ENCODE measurements at regions not wholly inside any gene's neighbourhood (a gene's known extent, or its start where the extent isn't known, plus 50 kb on each side); places are given as distances from the start of the nearest gene placed in this dataset.

DNA sequence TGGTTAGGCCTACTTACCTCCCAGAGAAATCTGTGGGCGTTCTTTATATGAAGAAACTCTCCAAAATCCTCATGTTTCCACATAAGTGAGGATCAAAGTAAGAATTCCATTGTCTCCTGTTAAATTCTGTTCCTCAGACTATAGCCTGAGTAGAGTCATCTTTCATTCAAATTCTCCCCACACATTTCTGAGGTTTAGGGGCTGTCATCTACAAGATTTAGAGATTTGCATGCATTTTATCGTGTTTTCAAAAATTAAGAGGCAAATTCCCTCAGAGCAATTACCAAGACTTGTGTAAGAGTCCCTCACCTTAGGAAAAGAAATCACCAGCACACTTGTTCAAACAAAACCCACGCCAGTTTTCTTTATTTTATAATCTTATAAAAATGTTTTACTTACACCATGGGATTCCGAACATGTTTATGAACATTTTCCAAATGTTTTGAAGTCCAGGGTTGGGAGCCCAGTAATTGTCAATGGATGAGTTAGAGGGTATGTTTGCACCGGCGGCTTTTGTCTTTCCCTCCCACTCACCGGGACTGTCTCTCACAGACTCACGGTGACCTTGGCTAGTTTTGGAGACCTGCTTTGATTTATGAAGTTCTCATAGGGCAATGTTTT, 367.6 kb downstream of the ENC1 start:
- no peaks in the 10 kb centered on the region for H3K36me3 ChIP-seq (ENCODE audit: low read depth, missing control alignments)
- TF ChIP-seq, protein P1, sequence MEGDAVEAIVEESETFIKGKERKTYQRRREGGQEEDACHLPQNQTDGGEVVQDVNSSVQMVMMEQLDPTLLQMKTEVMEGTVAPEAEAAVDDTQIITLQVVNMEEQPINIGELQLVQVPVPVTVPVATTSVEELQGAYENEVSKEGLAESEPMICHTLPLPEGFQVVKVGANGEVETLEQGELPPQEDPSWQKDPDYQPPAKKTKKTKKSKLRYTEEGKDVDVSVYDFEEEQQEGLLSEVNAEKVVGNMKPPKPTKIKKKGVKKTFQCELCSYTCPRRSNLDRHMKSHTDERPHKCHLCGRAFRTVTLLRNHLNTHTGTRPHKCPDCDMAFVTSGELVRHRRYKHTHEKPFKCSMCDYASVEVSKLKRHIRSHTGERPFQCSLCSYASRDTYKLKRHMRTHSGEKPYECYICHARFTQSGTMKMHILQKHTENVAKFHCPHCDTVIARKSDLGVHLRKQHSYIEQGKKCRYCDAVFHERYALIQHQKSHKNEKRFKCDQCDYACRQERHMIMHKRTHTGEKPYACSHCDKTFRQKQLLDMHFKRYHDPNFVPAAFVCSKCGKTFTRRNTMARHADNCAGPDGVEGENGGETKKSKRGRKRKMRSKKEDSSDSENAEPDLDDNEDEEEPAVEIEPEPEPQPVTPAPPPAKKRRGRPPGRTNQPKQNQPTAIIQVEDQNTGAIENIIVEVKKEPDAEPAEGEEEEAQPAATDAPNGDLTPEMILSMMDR (IDR thresholded peaks at IDR 0.05): no peak
- no peak for TF ChIP-seq POLR2A (IDR thresholded peaks at IDR 0.05)
- whole genome bisulfite sequencing, 2 donors: 38 to 49% methylated on average over 8 of the region's 8 CpGs
- intact Hi-C loops (cut with DNase I; ENCODE audit: low total_unique reads): no loop called here
- no peak for DNase-seq
- H3K4me3 ChIP-seq: no peak overlapping the region
- no peaks in the 10 kb centered on the region for H3K9me3 ChIP-seq
- H3K27me3 ChIP-seq: no peaks in the 10 kb centered on the region
- H3K4me1 ChIP-seq: peaks cover 16% of the 10 kb centered on the region
- H3K27ac ChIP-seq: no peak overlapping the region

DNA sequence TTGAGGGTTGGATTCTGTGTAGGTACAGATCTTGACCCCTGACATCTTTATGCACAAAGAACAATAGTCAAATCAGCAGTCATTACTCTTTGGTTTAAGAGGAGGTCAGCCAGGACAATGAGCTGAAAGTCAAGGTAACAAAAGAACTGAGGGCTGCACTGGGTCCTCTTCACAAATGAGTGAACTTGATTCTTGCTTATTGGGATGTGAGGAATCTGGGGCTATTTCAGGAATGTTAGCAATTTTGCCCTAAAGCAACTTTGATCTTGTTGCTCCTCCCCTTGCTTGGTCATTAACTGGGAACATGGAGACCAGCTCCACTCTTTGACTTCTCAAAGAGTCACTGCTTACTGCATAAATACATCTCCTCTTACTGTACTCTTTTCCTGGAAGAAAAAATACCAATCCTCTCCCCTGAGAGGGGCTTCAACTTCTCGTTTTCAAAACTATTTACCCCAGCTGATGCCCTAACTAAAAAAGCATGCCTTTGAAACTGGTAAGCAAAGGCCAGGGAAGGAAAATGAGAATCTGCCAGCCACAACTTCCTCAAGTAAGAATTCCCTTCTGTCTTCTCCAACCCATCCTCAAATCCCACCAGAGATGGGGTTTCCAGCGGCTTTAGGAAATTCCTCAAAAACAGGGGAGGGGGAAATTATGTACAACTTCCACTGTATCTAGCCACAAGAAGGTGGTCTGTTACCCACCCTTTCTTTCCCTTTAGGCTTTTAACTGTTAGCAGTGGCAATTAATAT, 368.3 kb downstream of the ENC1 start:
- Histone ChIP-seq H3K27ac (no peak overlapping the region), H3K4me3 (no peak overlapping the region), H3K4me1 (peaks cover 16% of the 10 kb centered on the region), H3K36me3 (ENCODE audit: low read depth, missing control alignments) (no peaks in the 10 kb centered on the region), H3K9me3 (no peaks in the 10 kb centered on the region), H3K27me3 (no peaks in the 10 kb centered on the region)
- DNase-seq: no peak
- 76 to 88% methylated on average over 2 of the region's 2 CpGs for WGBS, 2 donors
- no peak for TF ChIP-seq POLR2A (IDR thresholded peaks at IDR 0.05)
- TF ChIP-seq, protein P1 (IDR thresholded peaks at IDR 0.05): no peak
- intact Hi-C loops (cut with DNase I; ENCODE audit: low total_unique reads): no loop called here

DNA sequence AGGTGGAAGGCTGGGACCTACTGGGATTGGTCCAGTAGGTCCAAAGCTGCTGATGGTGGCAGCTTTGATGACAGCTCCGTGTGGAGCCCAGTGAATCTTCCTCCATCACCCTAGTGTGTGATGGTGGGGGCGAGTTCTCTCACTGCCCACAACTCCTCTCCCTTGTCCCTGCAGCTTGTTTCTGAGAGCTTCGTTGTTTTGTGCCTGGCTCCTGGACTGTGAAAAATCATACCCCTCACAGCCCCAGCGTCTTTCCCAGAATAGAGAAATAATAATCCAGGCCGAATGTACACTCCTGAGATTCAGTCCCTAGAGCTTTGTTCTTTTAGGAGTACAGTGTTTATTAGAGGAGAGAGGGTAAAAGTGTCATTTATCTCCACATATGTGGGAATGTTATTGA, 372.2 kb downstream of the ENC1 start:
- WGBS, 2 donors: 93% methylated on average over 5 of the region's 5 CpGs
- DNase-seq: no peak
- intact Hi-C loops (cut with DNase I; ENCODE audit: low total_unique reads): no loop called here

DNA sequence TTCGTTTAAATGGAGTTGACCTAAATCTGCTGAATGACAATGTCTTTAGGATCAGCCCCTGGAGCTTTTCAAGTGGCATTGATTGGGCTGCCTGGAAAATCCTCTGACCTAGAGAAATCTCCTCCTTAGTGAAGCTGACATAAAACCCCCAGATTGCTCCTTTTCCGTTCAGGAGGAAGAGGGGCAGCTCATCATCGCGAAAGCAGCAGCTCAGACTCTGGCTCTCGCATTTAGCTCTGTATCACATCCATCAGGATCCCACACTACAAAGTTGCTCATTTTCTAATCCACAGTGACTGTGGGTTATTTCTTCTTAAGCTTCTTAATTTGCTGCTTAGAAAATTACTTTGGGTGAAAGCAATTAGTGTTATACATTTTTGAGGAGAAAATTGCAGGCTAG, 373.7 kb downstream of the ENC1 start:
- no peaks in the 10 kb centered on the region for H3K4me1 ChIP-seq
- no peak overlapping the region for H3K27ac ChIP-seq
- intact Hi-C loops (cut with DNase I; ENCODE audit: low total_unique reads): no loop called here
- no peaks in the 10 kb centered on the region for H3K9me3 ChIP-seq
- WGBS, 2 donors: 88 to 90% methylated on average over 5 of the region's 5 CpGs
- H3K27me3 ChIP-seq: no peaks in the 10 kb centered on the region
- no peaks in the 10 kb centered on the region for H3K36me3 ChIP-seq (ENCODE audit: low read depth, missing control alignments)
- H3K4me3 ChIP-seq: no peak overlapping the region
- no peak for DNase-seq
- TF ChIP-seq POLR2A (IDR thresholded peaks at IDR 0.05): no peak
- TF ChIP-seq, protein P1 (IDR thresholded peaks at IDR 0.05): no peak

More for the DNA sequence above, 372.2 kb downstream of the ENC1 start:
- Histone ChIP-seq H3K9me3 (no peaks in the 10 kb centered on the region), H3K4me1 (peaks cover 3% of the 10 kb centered on the region), H3K4me3 (no peak overlapping the region), H3K27me3 (no peaks in the 10 kb centered on the region), H3K36me3 (ENCODE audit: low read depth, missing control alignments) (no peaks in the 10 kb centered on the region), H3K27ac (no peak overlapping the region)
- no peak for TF ChIP-seq POLR2A (IDR thresholded peaks at IDR 0.05)
- TF ChIP-seq, protein P1 (IDR thresholded peaks at IDR 0.05): no peak

Measured in testis (tissue), 2 donors.